Fibroblast of mammary gland (primary cell): ENCODE measurements at regions not wholly inside any gene's neighbourhood (a gene's known extent, or its start where the extent isn't known, plus 50 kb on each side); places are given as distances from the start of the nearest gene placed in this dataset.

Experiments used
- DNase-seq: peaks from one replicate; pipeline ENCODE4 v3.0.0-alpha.2; 2010; ENCODE audit warnings: low read depth
- H3K4me3 ChIP-seq: 2 replicates; pipeline ENCODE4 v1.5.1; 2011; ENCODE audit warnings: low read depth, mild to moderate bottlenecking, low read length, moderate library complexity; ENCODE audit not compliant: control insufficient read depth
- TF ChIP-seq, protein P1 (sequence below): conservative IDR thresholded peaks from 2 replicates; pipeline ENCODE4 v1.5.1; 2011; ENCODE audit warnings: low read depth, low read length, inconsistent platforms; ENCODE audit not compliant: control insufficient read depth, insufficient read depth

DNA sequence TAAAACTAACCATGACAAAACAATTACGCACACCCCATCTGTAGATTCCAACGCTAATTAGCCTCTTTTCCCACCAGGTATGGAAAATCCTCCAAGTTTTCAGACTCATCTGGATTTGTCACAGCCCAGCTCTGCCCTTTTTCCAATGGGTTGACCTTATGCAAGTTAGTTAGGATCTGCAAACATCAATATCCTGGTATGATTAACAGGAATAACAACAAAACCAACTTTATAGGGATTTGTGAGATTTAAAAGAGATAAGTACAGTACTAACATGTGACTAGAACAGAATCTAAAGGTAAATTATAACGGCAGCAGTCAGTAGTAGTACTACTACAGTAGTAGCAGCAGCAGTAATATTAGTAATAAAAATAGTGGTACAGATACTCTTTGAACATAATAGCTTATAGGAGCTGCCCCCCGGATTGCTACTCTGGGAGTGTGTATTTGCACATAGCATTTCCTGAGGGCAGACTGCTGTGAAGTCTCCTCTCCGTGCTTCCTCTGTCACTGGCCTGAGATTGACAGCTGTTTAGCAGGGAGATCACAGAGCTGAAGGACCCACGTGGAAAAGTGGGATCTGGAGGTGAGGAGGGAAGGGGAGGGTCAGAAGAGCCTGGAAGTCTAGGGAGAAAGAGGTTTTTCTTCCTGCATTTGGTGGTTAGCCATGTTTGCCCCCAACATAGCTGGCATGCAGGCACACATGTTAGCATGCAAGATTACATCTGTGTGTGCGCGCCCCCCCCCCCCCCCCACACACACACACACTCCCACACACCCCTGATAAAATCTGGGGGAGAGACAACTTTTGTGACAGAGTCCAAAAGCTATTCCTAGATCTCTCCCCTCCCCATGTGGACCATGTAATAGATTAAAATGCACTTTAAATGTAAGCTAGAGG, 73.3 kb upstream of the FAM171A1 start:
- no peak overlapping the region for H3K4me3 ChIP-seq
- DNase-seq: no peak
- TF ChIP-seq, protein P1, sequence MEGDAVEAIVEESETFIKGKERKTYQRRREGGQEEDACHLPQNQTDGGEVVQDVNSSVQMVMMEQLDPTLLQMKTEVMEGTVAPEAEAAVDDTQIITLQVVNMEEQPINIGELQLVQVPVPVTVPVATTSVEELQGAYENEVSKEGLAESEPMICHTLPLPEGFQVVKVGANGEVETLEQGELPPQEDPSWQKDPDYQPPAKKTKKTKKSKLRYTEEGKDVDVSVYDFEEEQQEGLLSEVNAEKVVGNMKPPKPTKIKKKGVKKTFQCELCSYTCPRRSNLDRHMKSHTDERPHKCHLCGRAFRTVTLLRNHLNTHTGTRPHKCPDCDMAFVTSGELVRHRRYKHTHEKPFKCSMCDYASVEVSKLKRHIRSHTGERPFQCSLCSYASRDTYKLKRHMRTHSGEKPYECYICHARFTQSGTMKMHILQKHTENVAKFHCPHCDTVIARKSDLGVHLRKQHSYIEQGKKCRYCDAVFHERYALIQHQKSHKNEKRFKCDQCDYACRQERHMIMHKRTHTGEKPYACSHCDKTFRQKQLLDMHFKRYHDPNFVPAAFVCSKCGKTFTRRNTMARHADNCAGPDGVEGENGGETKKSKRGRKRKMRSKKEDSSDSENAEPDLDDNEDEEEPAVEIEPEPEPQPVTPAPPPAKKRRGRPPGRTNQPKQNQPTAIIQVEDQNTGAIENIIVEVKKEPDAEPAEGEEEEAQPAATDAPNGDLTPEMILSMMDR: no peak

DNA sequence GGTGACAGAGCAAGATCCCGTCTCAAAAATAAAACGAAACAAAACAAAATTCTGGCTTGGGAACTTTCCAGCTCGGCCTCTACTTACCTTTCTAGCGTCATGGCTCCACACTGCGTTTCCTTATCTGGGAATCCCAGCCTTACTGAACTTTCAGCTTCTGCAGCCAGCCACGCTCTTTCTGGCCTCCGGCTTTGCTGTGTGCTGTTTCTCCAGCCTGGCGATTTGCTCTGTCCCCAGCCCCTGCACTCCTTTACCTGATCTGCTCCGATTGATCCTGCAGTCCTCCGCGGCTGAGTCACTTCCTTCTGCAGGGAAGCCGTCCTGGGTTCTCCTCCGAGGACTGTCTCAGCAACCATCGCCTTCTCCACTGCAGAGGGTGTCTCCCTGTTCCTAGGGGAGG, 71.0 kb upstream of the FAM171A1 start:
- H3K4me3 ChIP-seq: no peak overlapping the region
- TF ChIP-seq, protein P1: no peak
- no peak for DNase-seq

DNA sequence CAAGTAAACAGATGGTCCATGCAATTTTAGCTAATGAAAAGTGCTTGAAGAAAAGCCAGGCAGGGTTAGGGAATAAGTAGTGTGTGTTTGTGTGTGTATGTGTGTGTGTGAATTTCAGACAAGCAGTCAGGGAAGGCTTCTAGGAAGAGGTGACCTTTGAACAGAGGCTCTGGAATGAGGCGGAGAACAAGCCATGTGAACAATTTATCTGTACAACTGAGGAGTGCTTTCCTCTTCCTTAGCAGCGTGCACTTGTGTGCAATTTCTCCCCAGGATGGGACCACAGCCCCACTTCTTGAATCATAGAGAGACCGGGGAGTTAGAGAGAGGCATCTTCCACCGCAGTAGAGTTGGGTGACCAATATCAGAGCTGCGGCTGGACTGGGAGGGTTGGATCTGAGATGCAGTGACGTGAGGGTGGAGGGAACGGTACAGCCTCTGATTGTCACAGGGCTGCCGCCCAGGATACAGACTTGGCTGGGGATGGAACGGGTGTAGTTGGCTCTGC, 69.2 kb upstream of the FAM171A1 start:
- no peak overlapping the region for H3K4me3 ChIP-seq
- TF ChIP-seq, protein P1: no peak
- DNase-seq: no peak

DNA sequence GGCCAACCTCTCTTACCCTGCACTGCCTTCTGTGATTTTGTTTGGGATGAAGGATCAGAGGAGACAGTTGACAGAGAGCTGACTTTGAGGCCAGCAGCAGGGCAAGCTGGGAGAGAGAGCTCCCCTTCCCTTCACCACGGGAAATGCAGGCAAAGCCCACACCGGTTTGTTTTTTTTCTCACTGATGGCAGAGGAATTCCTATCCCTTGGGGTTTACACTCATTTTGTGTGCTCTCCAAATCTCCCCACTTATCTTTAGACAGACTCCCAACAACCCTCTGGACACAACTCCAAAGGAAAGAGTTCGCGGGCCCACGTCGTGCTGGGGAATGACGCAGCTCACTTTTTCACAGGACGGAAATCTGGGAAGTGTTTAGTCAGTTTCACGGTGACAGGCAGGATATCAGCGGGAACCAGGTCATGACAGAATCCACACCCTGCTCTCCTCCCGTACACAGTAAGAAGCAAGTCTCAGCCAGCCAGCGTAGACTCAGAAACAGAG, 68.3 kb upstream of the FAM171A1 start:
- H3K4me3 ChIP-seq: peak overlapping the region; percentile 25
- DNase-seq: peak; percentile 68
- TF ChIP-seq, protein P1: peak; percentile 53

DNA sequence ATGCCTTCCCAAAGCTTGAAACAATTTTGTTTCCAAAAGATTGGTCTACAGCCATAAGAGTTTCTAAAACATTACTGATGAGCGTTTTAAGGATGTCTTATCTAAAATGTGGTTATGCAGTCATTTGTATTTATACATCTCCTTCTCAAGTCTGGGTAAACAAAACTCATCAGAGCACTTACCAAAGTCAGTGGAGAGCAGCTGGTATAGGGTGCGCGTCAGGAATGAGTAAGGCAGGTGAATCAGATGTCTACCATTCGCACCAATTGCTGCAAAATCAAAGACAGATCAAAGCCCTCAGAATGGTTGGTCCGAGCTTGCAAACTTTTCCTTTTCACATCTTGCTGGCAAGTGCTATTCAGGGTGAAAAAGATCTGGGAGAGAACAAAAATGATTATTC, 65.6 kb upstream of the FAM171A1 start:
- no peak overlapping the region for H3K4me3 ChIP-seq
- TF ChIP-seq, protein P1: no peak
- DNase-seq: peak; percentile 56

DNA sequence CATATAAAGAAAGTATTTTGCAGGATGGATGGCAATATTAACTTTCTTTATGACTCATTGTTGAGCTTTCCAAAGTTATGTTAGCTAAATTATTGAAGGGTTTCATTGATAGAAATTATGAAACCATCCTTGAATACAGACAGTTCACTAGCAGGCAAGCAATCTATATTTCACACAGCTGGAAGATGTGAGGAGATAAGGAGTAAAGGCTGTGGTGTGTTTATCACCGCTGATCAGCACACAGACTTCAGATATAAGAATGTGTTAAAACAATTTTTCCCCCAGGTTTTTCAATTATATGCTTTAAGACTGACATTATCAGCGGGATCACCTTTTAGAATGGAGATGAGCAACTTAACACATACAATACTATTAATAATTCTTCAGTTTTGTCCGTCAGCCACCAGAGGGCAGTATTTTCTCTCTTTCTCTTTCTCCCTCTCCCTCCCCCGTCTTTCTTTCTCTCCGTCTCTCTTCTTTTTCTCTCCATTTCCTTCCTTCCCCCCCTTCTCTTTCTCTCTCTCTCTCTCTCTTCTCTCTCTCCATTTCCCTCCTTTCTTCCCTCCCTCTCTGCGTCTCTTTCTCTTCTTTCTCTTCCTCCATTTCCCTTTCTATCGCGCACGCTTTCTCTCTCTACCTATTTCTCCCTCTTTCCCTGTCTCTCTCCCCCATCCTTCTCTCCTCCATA, 62.9 kb upstream of the FAM171A1 start:
- peak; percentile 67 for DNase-seq
- peak overlapping the region; percentile 47 for H3K4me3 ChIP-seq
- TF ChIP-seq, protein P1: peak; percentile 65
